OCI-LY1 (cell line): ENCODE measurements at regions not wholly inside any gene's neighbourhood (a gene's known extent, or its start where the extent isn't known, plus 50 kb on each side); places are given as distances from the start of the nearest gene placed in this dataset.

Experiments
- H2AFZ ChIP-seq: fragments of 200-600 bp; sonication (generic), shearing (Covaris generic); 2 replicates; pipeline ENCODE4 v1.6.0; 2014; ENCODE audit warnings: antibody characterized with exemption, mild to moderate bottlenecking, low read length
- H3F3A ChIP-seq: fragments of 200-600 bp; sonication (generic), shearing (Covaris generic); 2 replicates; pipeline ENCODE4 v1.6.0; 2014; ENCODE audit warnings: mild to moderate bottlenecking, antibody characterized with exemption, low read length, moderate library complexity; ENCODE audit not compliant: insufficient read depth
- H3K27ac ChIP-seq: fragments of 200-600 bp; sonication (generic); 2 replicates; pipeline ENCODE4 v1.5.1; 2014; ENCODE audit warnings: low read length, mixed run types, mild to moderate bottlenecking, low read depth; ENCODE audit not compliant: poor library complexity, severe bottlenecking
- H3K27me3 ChIP-seq: fragments of 200-600 bp; sonication (generic); 2 replicates; pipeline ENCODE4 v1.6.0; 2014; ENCODE audit warnings: antibody characterized with exemption, mild to moderate bottlenecking, low read length, moderate library complexity; ENCODE audit not compliant: insufficient read depth
- H3K36me3 ChIP-seq: fragments of 200-600 bp; sonication (generic); 2 replicates; pipeline ENCODE4 v1.6.1; 2014; ENCODE audit warnings: mild to moderate bottlenecking, antibody characterized with exemption, low read length, moderate library complexity, mixed read lengths; ENCODE audit not compliant: insufficient read depth
- H3K4me1 ChIP-seq: fragments of 200-600 bp; sonication (generic); 2 replicates; pipeline ENCODE4 v1.5.1; 2014; ENCODE audit warnings: mild to moderate bottlenecking, low read length, moderate library complexity; ENCODE audit not compliant: insufficient read depth, severe bottlenecking
- H3K4me2 ChIP-seq: fragments of 200-600 bp; sonication (generic), shearing (Covaris generic); 2 replicates; pipeline ENCODE4 v1.6.1; 2014; ENCODE audit warnings: low read length
- H3K4me3 ChIP-seq: fragments of 200-600 bp; sonication (generic); 2 replicates; pipeline ENCODE4 v1.5.1; 2014; ENCODE audit warnings: low read length, low read depth, mild to moderate bottlenecking, mixed read lengths; ENCODE audit not compliant: poor library complexity, severe bottlenecking
- H3K79me2 ChIP-seq: fragments of 200-600 bp; shearing (Covaris generic); 2 replicates; pipeline ENCODE4 v1.6.1; 2016; ENCODE audit warnings: mixed run types, low read length, mixed read lengths; ENCODE audit not compliant: insufficient read depth
- H3K9ac ChIP-seq: fragments of 200-600 bp; sonication (generic), shearing (Covaris generic); 2 replicates; pipeline ENCODE4 v1.6.1; 2014; ENCODE audit warnings: mild to moderate bottlenecking, low read length, mixed read lengths
- H3K9me2 ChIP-seq: fragments of 200-600 bp; sonication (generic), shearing (Covaris generic); 2 replicates; pipeline ENCODE4 v1.6.1; 2014; ENCODE audit warnings: low read depth, mild to moderate bottlenecking, low read length, mixed read lengths
- H3K9me3 ChIP-seq: fragments of 200-600 bp; shearing (Covaris generic); 2 replicates; pipeline ENCODE4 v1.6.1; 2014; ENCODE audit warnings: low read length, mixed read lengths
- H4K20me1 ChIP-seq: fragments of 200-600 bp; sonication (generic), shearing (Covaris generic); 2 replicates; pipeline ENCODE4 v1.6.0; 2016; ENCODE audit warnings: mild to moderate bottlenecking, low read length; ENCODE audit not compliant: insufficient read depth
- EZH2 ChIP-seq: fragments of 200-600 bp; sonication (generic), shearing (Covaris generic); IDR thresholded peaks from 2 replicates; pipeline ENCODE4 v1.8.0; 2017; ENCODE audit warnings: borderline replicate concordance, mixed run types, mild to moderate bottlenecking, antibody characterized with exemption, low read length, moderate library complexity, mixed read lengths
- TF ChIP-seq, protein P1 (sequence below): fragments of 200-600 bp; sonication (generic), shearing (Covaris generic); IDR thresholded peaks from 2 replicates; pipeline ENCODE4 v1.5.1; 2017; ENCODE audit warnings: mild to moderate bottlenecking, antibody characterized with exemption, low read length, moderate library complexity, mixed read lengths

DNA sequence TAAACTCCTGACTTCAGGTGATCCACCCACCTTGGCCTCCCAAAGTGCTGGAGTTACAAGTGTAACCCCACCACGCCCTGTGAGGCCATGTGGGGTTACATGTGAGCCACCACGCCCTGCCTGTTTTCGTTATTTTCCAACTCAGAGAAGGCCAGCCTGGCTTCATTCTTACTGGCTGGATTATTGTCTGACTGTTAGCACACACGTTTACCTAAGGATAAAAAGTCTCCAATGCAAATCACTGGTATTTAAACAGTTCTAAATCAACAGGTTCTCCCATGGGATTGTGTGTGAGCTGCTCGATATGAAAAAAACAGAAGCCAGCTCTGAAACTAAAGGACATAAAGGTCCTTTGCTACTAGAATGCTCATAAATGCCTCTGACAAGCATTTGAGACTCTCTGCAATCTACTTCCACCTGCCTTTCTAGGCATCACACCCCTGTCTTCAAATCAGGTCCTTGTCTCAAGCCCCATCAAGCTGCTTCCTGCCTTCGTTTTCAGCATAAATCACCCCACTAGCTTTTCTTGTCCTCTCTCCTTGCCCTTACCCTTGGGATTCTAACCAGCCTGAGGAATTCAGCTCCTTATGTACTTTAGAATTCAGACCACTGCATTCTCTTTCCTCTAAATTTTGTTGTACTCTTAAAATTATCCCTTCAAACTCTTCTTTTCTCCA, 265.0 kb downstream of the DUSP6 start:
- no peaks in the 10 kb centered on the region for H3K79me2 ChIP-seq
- no peaks in the 10 kb centered on the region for H3K9me3 ChIP-seq
- H3K9me2 ChIP-seq: no peaks in the 10 kb centered on the region
- no peaks in the 10 kb centered on the region for H4K20me1 ChIP-seq
- no peak overlapping the region for H2AFZ ChIP-seq
- TF ChIP-seq EZH2: no peak
- TF ChIP-seq, protein P1, sequence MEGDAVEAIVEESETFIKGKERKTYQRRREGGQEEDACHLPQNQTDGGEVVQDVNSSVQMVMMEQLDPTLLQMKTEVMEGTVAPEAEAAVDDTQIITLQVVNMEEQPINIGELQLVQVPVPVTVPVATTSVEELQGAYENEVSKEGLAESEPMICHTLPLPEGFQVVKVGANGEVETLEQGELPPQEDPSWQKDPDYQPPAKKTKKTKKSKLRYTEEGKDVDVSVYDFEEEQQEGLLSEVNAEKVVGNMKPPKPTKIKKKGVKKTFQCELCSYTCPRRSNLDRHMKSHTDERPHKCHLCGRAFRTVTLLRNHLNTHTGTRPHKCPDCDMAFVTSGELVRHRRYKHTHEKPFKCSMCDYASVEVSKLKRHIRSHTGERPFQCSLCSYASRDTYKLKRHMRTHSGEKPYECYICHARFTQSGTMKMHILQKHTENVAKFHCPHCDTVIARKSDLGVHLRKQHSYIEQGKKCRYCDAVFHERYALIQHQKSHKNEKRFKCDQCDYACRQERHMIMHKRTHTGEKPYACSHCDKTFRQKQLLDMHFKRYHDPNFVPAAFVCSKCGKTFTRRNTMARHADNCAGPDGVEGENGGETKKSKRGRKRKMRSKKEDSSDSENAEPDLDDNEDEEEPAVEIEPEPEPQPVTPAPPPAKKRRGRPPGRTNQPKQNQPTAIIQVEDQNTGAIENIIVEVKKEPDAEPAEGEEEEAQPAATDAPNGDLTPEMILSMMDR: no peak
- H3K4me3 ChIP-seq: no peak overlapping the region
- H3K27ac ChIP-seq: no peak overlapping the region
- H3F3A ChIP-seq: no peaks in the 10 kb centered on the region
- no peaks in the 10 kb centered on the region for H3K27me3 ChIP-seq
- no peak overlapping the region for H3K9ac ChIP-seq
- no peaks in the 10 kb centered on the region for H3K36me3 ChIP-seq
- H3K4me2 ChIP-seq: no peak overlapping the region
- no peaks in the 10 kb centered on the region for H3K4me1 ChIP-seq

DNA sequence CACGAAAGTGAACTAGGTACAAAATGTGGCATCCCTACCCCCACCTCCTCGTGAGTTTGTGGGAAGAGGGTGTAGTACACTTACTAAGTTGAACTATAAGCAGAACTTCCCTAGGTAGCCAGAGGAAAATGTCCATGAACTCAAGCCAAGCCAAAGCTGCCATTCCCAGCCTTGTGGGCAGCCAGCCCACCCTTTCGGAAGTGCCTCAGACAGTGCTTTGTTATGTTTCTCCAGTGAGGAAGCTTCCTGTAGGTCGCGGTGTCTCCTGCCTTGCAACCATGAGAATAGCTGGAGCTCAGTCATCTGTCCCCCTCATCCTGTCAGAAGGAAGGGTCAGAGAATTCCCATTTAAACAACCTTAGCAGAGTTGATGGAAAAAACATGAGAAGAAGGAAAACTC, 266.9 kb downstream of the DUSP6 start:
- Histone ChIP-seq H3K9me2 (no peaks in the 10 kb centered on the region), H3K9me3 (no peaks in the 10 kb centered on the region), H3F3A (no peaks in the 10 kb centered on the region), H3K36me3 (no peaks in the 10 kb centered on the region), H3K27me3 (no peaks in the 10 kb centered on the region), H3K4me1 (no peaks in the 10 kb centered on the region), H4K20me1 (no peaks in the 10 kb centered on the region), H2AFZ (no peak overlapping the region), H3K4me3 (no peak overlapping the region), H3K9ac (no peak overlapping the region), H3K27ac (no peak overlapping the region), H3K79me2 (no peaks in the 10 kb centered on the region), H3K4me2 (no peak overlapping the region)
- TF ChIP-seq EZH2: no peak
- TF ChIP-seq, protein P1: no peak

DNA sequence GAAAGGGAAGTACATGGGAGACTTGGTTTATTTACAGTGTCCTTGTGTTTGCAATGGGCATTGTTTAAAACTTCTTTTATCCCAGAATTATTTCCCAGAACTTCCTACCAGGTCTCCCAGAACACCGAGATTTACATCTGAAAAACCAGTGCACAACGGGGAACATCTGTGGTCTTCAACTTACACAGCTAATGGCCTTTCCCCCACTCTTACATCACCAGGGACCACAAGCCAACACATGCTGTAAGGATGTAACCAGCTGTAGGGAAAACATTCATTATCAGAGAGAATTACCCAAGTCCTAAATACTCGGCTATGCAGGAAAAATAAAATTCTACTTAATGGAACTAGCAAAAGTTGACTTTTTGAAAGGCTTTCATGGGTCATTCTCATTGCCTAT, 267.6 kb downstream of the DUSP6 start:
- Histone ChIP-seq H3K4me3 (no peak overlapping the region), H3K79me2 (no peaks in the 10 kb centered on the region), H3K4me2 (no peak overlapping the region), H2AFZ (no peak overlapping the region), H3K9ac (no peak overlapping the region), H3K27me3 (no peaks in the 10 kb centered on the region), H3K4me1 (no peaks in the 10 kb centered on the region), H3K9me3 (no peaks in the 10 kb centered on the region), H3K36me3 (no peaks in the 10 kb centered on the region), H3K27ac (no peak overlapping the region), H4K20me1 (no peaks in the 10 kb centered on the region), H3F3A (no peaks in the 10 kb centered on the region), H3K9me2 (no peaks in the 10 kb centered on the region)
- TF ChIP-seq, protein P1: no peak
- TF ChIP-seq EZH2: no peak
